DND-41 (cell line): ENCODE measurements at regions not wholly inside any gene's neighbourhood (a gene's known extent, or its start where the extent isn't known, plus 50 kb on each side); places are given as distances from the start of the nearest gene placed in this dataset.

Experiments used
- CTCF ChIP-seq: IDR thresholded peaks from 2 replicates; pipeline ENCODE4 v1.5.1; 2012; ENCODE audit warnings: borderline replicate concordance, low read length, moderate library complexity, mild to moderate bottlenecking; ENCODE audit not compliant: poor library complexity, severe bottlenecking; ENCODE audit errors: extremely low read depth
- EZH2 ChIP-seq: IDR thresholded peaks from 3 replicates; pipeline ENCODE4 v1.6.1; 2012; ENCODE audit warnings: borderline replicate concordance, low read depth, mild to moderate bottlenecking, moderate library complexity, low read length, inconsistent platforms; ENCODE audit not compliant: severe bottlenecking

GRCh38 chr6:126905917-126906316 lies 212.6 kb upstream of the RSPO3 start:
- TF ChIP-seq CTCF (no peak), EZH2 (no peak)
